ENCODE measurements at regions not wholly inside any gene's neighbourhood (a gene's known extent, or its start where the extent isn't known, plus 50 kb on each side); places are given as distances from the start of the nearest gene placed in this dataset.

- no peak for DNase-seq (ENCODE audit: low read depth)
- Histone ChIP-seq H3K4me3 (ENCODE audit: low read depth, low read length) (no peak overlapping the region), H3K27me3 (ENCODE audit: control insufficient read depth, insufficient read depth, low read length) (no peaks in the 10 kb centered on the region), H3K36me3 (ENCODE audit: control insufficient read depth, insufficient read depth, low read length) (no peaks in the 10 kb centered on the region)
- ChIA-PET POLR2A (no interaction called here), CTCF (interaction anchor here (0.6 kb wide), 1 partner anchor 14 kb away, joined by 3 read pairs; no protein-coding TSS in a partner anchor)
- TF ChIP-seq, protein P1, sequence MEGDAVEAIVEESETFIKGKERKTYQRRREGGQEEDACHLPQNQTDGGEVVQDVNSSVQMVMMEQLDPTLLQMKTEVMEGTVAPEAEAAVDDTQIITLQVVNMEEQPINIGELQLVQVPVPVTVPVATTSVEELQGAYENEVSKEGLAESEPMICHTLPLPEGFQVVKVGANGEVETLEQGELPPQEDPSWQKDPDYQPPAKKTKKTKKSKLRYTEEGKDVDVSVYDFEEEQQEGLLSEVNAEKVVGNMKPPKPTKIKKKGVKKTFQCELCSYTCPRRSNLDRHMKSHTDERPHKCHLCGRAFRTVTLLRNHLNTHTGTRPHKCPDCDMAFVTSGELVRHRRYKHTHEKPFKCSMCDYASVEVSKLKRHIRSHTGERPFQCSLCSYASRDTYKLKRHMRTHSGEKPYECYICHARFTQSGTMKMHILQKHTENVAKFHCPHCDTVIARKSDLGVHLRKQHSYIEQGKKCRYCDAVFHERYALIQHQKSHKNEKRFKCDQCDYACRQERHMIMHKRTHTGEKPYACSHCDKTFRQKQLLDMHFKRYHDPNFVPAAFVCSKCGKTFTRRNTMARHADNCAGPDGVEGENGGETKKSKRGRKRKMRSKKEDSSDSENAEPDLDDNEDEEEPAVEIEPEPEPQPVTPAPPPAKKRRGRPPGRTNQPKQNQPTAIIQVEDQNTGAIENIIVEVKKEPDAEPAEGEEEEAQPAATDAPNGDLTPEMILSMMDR (IDR thresholded peaks at IDR 0.05; ENCODE audit: insufficient read depth, low read depth, low read length): no peak
Measured at GRCh38 chr5:143695941-143696340, 116.0 kb upstream of the HMHB1 start.

- POLR2A ChIA-PET: no interaction called here
- TF ChIP-seq, protein P1 (IDR thresholded peaks at IDR 0.05; ENCODE audit: insufficient read depth, low read depth, low read length): no peak
- no peak for DNase-seq (ENCODE audit: low read depth)
Measured at GRCh38 chr5:143695244-143695864, 116.6 kb upstream of the HMHB1 start.

DNA sequence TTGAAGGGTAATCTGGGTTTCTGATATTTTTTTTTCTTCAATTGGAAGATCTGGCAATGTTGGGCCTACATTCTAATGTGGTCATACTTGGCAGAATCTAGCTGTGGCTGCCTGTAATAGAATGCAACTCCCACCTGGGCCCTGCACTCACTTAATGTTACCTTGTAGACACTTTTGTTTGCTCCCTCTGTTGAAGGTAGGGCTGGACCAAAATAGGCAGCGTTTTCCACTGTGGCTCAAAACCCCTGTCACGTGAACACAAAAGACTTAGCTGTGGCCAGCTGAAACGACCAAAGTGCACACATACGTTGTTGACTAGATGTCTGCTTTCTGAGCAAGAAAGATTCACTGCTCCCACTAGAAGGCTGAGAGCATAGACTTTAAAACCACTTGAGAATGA lies 117.6 kb upstream of the HMHB1 start:
- TF ChIP-seq, protein P1 (IDR thresholded peaks at IDR 0.05; ENCODE audit: insufficient read depth, low read depth, low read length): no peak
- H3K4me3 ChIP-seq (ENCODE audit: low read depth, low read length): no peak overlapping the region
- CTCF ChIA-PET: interaction anchor here (0.6 to 1.1 kb wide), 2 partner anchors 11 to 17 kb away, joined by 3 to 5 read pairs; no protein-coding TSS in a partner anchor
- no peak for DNase-seq (ENCODE audit: low read depth)
- POLR2A ChIA-PET: no interaction called here
- H3K36me3 ChIP-seq (ENCODE audit: control insufficient read depth, insufficient read depth, low read length): no peaks in the 10 kb centered on the region
- H3K27me3 ChIP-seq (ENCODE audit: control insufficient read depth, insufficient read depth, low read length): no peaks in the 10 kb centered on the region

More at GRCh38 chr5:143695244-143695864, 116.6 kb upstream of the HMHB1 start:
- Histone ChIP-seq H3K36me3 (ENCODE audit: control insufficient read depth, insufficient read depth, low read length) (no peaks in the 10 kb centered on the region), H3K27me3 (ENCODE audit: control insufficient read depth, insufficient read depth, low read length) (no peaks in the 10 kb centered on the region), H3K4me3 (ENCODE audit: low read depth, low read length) (no peak overlapping the region)
- CTCF ChIA-PET: interaction anchor here (0.6 to 0.8 kb wide), 2 partner anchors 13 to 14 kb away, joined by 3 to 4 read pairs; no protein-coding TSS in a partner anchor

DNA sequence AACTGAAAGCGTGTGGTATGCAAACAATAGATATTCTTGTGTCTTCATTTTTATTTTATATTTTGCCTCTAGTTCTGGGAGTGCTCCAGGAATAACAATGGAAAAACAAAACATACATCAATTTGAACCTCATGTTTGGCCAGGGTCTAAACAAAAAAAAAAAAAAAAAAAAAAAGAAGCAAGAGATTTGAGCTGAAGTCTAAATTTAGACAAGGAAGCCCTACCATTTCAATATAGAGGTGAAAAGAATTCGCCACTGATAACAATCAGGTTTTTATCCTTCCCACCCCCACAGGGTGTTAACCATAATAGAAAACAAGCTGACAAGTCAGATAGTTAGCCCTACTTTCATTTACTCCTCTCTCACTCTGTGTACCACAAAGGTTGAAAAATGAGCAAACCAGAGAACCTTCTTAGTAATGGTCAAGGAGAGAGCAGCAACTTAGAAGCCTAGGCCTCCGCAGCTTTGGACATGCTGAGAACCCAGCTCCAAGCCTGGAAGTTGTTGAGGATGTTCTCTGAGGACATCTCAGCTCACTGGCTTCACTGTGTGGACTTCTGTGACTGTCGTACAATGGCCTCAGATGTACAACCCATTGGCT lies 118.2 kb upstream of the HMHB1 start:
- H3K4me3 ChIP-seq (ENCODE audit: low read depth, low read length): no peak overlapping the region
- ChIA-PET CTCF (interaction anchor here (0.6 to 1.1 kb wide), 3 partner anchors 11 to 16 kb away, joined by 3 to 5 read pairs (median 3); no protein-coding TSS in a partner anchor), POLR2A (no interaction called here)
- H3K36me3 ChIP-seq (ENCODE audit: control insufficient read depth, insufficient read depth, low read length): no peaks in the 10 kb centered on the region
- TF ChIP-seq, protein P1 (IDR thresholded peaks at IDR 0.05; ENCODE audit: insufficient read depth, low read depth, low read length): no peak
- DNase-seq (ENCODE audit: low read depth): no peak
- H3K27me3 ChIP-seq (ENCODE audit: control insufficient read depth, insufficient read depth, low read length): no peaks in the 10 kb centered on the region

DNA sequence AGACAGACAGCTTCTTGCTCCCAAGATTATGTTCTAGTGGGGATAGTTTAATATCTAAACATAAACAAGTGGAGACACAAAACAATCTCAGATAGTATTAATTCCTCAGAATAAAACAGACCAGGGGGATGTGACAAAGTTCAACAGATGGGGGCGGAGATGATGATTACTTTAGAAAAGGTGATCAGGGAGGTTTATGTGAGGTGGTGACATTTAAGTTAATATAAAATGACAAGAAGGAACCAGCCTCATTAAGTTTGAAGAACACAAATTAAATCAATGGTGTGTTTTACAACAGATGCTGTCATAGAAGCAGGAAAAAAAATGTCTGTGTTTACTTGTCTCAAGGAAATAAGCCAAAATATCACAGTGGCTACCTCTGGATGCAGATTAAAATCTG lies 119.6 kb upstream of the HMHB1 start:
- no peaks in the 10 kb centered on the region for H3K27me3 ChIP-seq (ENCODE audit: control insufficient read depth, insufficient read depth, low read length)
- no peaks in the 10 kb centered on the region for H3K36me3 ChIP-seq (ENCODE audit: control insufficient read depth, insufficient read depth, low read length)
- POLR2A ChIA-PET: no interaction called here
- no peak for DNase-seq (ENCODE audit: low read depth)
- CTCF ChIA-PET: interaction anchor here (1.0 kb wide), 1 partner anchor 132 kb away, joined by 4 read pairs; no protein-coding TSS in a partner anchor
- H3K4me3 ChIP-seq (ENCODE audit: low read depth, low read length): no peak overlapping the region
- TF ChIP-seq, protein P1 (IDR thresholded peaks at IDR 0.05; ENCODE audit: insufficient read depth, low read depth, low read length): no peak

All from BJ (cell line).